ENCODE measurements at regions not wholly inside any gene's neighbourhood (a gene's known extent, or its start where the extent isn't known, plus 50 kb on each side); places are given as distances from the start of the nearest gene placed in this dataset.

DNA sequence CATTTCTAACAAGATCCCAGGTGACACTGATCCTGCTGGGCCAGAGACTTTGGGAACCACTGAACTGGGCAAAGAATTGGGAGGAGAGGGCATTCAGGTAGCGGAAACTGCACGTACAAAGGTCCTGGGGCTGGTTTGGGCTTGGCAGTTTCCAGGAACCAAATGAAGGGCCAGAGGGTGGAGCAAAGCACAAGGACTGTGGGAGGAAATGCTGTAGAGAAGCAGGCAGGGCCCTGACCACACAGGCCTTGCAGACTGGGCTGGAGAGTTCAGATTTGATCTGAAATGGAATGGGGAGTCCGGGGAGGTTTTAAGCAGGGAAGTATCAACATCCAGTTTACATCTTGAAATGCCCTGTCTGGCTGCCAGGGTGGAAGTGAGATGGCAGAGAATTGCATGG lies 195.1 kb downstream of the PHETA1 start:
- no peak for DNase-seq

DNA sequence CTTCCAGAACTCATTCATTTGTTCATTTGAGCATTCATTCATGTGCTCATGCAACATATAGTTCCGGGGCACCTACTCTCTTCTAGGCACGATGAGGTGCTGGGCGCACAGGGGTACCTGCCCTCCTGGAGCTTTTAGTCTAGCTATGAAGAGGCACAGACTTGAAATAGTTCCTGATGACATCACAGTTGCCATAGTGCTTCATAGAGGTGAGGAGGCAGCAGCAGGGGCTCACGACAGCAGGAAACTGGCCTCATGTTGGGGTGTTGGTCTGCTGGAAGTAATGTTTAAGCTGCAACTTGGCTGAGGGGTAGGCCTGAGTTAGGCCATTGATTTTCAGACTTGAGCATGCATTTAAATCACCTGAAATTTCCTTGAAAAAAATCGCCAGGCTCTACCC lies 195.5 kb downstream of the PHETA1 start:
- no peak for DNase-seq

DNA sequence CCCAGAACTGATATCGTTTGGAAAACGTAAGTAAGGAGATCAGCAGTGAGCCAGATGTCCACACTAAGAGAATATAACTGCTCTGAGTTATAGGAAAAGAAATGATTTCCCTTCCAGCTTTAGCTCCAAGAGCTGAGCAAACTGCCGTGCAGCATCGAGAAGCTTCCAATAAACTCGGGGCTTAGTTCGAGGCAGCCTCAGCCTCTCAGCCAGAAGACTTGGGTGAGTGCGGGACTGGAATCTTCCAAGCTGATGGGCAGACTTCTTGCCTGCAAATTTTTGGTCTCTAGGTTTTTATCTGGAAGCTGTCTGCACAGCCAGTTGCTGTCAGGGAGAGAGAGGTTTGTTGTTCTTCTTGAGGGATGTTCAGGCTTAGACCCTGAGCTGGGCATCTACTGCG lies 196.1 kb downstream of the PHETA1 start:
- DNase-seq: no peak

DNA sequence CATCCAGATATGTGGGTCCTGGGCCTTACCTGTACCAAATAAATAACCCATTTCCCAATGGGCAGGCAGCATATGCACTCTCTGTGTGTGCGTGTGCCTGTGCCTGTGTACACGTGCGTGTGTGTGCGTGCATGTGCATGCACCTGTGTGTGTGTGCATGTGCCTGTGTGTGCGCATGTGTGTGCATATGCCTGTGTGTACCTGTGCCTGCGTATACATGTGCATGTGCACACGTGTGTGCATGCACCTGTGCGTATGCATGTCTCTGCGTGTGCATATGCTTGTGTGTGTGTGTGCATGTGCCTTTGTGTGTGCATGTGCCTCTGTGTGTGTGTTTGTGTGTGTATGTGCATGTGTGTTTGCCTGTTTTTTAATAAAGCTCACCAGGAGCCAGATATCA lies 197.1 kb downstream of the PHETA1 start:
- DNase-seq: no peak

DNA sequence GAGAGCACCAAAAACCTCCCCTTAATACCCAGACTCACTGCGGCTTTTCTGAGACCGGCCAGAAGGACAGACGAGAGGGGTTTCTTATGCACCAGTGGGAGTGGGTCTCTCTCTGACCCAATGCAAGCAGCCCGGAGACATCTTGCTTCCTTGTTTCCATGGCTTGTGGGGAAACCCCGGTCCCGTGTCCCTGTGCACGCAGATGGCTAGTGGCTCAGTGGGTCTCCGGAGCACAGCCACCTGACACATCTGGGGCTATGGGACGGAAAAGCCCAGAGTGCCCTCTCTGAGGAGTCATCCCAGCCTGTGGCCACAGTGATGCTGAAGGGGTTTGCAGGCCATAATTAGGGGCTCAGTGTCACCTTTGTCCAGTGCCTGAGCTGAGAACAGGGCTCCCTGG lies 197.6 kb downstream of the PHETA1 start:
- no peak for DNase-seq

DNA sequence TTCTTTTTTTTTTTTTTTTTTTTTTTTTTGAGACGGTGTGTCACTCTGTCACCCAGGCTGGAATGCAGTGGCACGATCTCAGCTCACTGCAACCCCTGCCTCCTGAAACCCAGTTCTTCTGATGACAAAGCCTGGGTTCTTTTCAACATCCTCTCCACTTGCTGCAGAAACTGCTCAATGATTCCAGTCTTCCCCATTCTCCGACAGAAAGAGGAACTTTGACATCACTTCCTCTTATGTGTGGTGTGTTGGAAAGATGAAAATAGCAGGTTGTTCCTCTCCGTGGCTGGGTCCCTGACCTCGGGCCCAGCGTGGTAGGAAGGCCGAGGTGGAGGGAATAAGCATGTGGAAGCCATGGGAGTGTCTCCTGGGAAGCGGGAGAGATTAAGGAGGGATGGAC lies 198.4 kb downstream of the PHETA1 start:
- DNase-seq: no peak

DNA sequence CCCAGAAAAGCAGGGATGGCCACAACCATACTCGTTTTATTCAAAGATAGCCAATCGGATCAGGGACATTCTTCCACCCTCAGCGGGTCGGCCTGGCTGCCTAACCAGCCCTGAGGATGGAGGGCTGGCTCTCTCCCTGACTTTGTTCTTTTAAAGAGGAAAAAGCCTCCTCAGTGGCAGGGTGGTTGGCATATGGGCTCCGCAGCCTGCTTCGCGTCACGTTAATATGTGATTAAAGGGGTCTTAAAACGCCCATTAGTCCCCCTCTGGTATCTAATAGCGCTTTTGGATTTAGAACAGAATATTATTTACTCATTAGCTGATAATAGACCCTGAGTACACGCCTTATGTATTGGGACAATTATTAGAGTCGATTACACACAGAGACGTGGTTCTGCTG lies 199.4 kb downstream of the PHETA1 start:
- DNase-seq: no peak

DNA sequence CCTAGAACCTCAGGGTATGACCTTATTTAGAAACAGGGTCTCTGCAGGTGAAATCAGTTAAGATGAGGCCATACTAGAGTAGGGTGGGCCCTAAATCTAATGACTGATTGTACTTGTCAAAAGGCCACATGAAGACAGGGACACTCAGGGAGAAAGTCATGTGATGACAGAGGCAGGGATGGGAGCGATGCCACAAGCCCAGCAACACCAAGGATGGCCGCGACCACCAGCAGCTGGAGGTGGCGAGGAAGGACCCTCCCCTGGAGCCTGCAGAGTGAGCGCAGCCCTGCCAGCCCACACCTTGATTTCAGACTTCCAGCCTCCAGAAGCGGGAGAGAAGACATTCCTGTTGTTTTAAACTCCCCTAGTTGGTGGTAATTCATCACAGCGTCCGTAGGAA lies 199.9 kb downstream of the PHETA1 start:
- no peak for DNase-seq

DNA sequence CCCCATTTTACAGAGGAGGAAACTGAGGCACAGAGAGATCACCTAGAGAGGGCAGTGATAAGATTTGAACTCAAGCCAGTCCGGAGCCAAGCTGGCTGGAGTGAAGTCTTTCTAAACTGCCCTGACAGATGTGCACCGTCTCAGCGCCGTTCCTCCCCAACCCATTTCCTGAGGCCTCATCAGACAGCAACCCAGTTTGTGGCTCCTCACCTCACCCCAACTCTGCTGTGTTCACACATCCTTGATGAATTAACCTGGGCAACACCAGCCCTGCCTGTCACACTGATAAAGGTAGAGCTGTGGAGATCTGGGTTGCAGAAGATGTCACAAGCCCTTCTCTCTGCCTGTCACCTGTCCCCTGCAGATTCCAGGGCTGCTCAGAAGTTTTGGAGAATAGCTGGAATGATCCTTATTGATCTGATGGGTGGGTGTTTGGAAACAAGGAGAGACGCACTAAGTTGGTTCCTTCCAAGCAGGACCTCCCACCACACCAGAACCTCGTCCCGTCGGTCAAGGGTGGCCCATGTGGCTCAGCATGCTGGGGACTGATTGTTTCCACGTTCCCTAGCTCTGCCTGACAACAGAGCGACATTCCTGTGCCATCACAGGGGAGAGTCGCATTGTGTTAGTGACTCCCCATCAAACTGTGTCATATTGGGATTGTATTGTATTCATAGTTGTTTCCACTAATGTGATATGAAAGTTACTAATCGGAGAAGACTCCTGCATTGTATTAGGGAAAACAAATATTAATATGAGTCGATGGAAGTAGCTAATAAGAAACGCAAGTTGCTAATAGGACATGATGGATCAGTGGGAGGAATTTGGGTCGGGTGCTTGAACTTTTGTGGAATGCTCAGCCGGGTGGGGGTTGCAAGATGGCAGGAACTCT lies 200.6 kb downstream of the PHETA1 start:
- DNase-seq: no peak

DNA sequence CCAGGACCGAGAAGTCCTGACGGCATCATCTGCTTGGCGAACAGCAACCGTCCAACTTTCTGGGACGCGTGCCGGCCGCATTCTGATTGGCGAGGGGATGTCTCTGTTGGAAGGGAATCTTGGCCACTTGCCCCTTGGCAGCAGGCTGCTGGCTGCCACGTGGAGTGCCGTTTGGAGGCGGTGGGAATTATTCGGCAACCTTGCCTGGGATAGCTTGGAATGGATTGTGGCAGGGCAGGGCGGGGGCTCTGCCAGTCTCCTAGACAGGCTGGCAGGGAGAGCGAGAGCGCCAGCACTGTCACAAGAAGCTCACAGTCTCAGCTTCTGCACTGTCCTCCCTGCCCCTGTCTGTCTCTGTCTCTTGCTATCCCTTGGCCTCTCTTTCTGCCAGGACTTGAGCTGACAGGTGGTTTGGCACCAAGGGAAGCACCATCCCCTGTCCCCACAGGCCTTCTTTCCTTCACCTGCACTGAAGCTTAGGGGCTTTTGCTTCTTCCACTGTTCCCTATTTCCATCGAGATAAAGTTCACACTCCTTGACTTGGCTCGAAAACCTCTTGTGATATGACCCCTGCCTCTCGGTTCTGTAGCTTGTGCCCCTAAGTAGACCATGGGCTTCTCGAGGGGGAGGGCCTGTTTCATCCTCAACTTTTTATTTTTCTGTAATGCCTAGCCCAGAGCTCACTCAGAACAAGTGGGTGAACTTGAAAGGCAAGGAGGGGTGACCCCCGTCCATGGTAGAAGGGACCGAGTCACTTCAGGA lies 201.9 kb downstream of the PHETA1 start:
- DNase-seq: no peak

DNA sequence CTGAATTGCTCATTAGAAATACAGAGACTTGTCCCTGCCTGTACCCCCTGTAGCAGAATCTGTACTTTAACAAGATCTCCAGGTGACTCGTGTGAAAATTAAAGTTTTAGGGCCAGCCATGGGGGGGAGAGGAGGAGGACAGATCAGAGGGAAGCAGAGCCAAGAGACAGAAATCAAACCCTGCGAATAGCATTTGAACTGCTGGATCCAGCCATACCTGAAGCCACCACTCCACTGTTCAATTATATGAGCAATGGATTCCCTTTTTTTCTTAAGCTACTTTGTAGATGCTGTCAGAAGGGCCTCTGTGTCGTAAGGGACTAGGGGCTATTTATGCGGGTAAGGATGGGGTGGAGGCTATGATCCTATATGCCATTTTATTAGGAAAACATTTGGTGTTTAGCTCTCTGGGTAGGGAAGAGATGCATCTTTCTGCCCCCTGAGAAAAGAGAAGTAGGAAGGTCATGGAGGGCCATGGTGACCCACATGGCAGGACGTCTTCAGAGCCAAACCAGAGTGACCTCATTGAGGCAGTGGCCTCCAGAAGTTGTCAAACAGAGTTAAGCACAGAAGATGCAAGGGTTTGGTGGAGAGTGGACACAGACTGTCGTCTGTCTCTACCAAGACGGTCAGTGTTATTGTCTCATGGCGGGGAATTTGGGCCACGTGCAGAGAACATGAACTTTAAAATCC lies 203.9 kb downstream of the PHETA1 start:
- DNase-seq: no peak

DNA sequence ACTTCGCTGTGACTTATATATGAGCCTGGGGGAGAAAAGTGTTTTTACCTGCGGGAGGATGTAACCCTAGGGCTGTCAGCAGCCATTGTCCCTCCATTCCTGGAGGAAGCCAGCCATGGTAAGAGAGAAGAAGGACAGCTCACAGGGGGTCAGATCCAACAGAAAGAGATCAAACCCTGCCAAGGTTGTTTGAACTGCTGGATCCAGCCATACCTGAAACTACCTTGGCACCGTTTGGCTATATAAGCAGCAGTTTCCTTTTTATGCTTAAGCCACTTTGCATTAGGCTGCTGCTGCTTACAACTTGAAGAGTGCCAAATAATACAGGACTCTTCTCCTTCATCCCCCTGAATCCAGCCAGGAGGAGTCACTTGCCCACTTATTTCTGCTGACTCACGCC lies 205.5 kb downstream of the PHETA1 start:
- no peak for DNase-seq

DNA sequence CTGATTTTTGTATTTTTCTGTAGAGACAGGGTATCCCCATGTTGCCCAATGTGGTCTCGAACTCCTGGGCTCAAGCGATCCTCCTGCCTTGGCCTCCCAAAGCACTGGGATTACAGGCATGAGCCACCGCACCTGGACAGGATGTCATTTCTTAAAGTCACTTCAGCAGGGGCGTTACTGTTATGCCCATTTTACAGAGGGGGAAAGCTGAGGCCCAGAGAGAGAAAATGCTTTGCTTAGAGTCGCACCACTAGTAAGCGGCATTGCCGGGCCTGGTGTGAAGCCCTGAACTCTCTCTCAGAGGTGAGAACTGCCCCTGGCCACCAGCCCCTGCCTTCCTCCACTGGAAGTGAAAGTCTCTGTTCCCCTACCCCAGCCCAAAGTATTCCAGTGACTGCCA lies 207.0 kb downstream of the PHETA1 start:
- DNase-seq: no peak

DNA sequence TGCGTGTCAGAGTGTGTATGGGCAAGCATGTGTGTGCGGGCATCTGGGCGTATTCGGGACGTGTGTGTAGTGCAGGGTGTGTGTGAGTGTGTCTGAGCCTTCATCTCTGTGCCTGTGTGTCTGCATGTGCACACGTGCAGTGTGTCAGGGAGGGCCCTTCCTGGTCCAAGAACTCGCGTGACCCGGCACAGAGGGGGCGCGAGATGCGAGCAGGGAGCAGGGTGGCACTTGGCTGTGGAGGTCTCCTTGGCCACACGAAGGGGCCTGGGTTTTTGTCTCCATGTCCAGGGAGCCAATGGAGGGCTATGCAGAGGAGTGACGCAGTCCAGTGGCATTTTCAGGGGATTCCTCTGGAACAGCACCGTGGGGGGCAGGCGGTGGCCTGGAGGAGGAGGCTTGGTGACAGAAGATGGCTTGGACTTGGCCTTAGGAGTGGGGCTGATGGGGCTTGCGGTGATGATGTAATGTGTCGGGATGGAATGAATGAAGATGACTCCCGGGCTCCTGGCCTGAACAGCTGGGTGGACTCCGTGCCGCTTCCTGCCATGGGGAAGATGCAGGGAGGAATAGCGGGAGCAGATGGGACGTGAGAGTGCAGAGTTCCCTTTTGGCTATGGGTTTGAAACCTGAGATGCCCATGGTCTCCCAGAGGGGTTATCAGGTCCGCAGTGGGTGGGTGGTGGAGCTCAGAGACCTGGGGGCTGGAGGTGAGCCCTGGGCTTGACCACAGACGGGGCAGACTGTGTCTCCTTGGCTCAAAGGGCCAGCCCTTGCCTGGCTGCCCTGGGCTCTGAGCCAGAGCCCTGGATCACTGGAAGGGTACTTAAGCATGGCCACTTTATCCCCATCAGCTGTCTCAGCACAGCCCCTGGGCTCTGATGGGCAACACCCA lies 208.3 kb downstream of the PHETA1 start:
- DNase-seq: no peak

DNA sequence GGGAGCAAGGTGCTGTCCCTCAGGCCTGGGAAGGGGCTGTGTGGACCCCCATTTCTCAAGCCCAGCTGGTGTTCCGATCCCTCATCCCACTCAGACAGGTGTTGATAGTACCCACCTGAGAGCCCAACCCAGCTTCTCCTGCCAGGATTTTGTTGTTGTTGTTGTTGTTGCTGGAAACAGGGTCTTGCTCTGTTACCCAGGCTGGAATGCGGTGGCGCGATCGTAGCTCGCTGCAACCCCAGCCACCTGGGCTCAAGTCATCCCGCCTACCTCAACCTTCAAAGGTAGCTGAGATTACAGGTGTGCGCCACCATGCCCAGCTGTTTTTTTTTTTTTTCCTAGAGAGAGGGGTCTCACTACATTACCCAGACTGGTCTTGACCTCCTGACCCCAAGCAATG lies 209.9 kb downstream of the PHETA1 start:
- no peak for DNase-seq

DNA sequence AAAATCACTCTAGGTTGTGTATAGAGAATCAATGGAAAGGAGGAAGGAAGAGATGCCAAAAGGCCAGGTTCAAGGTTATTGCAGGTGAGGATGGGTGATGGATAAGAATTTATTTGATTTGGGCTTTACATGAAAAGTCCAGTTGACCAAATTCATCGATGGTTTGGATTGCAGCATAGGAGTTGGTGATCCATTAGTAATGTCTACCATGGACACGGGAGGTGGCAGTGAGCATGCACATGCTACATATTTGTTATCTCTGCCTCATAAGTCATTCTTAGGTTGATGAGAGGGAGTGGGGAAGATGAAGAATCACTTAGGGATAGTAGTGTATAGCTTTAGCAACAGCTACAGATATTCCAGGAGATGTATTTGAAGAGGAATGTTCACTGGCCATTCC lies 211.4 kb downstream of the PHETA1 start:
- no peak for DNase-seq

DNA sequence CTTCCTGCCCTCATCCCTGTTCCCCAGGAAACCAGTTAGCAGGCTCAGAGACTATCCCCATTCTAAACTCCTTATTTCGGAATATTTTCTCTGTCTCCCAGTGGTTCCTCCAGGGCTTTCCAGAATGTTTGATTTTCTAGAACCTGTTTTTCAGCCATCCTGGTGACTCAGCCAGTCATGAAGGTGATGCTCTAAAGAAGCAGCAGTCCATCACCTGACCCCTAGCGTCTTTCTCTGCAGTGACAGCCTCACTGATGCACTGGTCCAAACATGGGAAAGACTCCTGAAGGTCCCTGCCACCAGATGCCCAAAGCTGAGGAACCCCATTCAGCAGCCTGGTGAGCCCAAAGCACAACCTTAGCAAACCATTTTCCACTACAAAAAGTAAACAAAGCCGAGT lies 212.6 kb downstream of the PHETA1 start:
- DNase-seq: no peak

DNA sequence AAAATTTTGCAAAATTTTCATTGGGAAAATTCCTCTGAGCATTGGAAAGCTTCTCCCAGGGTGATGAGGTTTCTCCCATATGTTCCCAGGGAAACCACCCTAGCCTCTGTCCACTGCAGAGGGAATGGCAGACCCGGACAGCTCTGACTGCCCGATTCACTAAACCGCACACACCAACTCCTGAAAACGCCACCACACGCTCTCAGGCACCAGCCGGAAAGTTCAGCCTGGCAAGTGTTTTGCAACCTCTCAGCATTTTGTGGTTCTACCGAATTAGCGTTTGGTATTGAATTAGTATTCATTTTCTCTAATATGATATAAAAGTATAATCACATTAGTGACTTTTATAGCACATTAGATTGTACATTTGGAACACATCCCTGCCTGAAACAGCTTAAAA lies 213.4 kb downstream of the PHETA1 start:
- DNase-seq: no peak

DNA sequence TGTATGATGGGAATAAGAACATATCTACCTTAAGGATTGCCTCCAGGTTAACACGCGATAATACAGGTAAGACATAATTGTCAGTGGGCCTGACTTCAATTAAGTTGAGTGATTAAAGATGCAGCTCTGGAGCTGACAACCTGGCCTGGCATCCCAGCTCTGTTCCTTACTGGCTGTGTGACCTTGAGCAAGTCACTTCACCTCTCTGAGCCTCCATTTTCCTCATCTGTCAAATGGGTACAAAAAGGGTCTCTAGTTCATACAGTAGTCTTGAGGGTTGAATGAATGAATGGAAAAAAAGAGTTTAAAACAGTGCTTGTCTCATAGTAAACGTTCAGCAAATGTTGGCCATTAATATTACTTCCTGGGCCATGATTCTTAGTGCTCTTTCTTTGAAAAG lies 213.9 kb downstream of the PHETA1 start:
- no peak for DNase-seq

DNA sequence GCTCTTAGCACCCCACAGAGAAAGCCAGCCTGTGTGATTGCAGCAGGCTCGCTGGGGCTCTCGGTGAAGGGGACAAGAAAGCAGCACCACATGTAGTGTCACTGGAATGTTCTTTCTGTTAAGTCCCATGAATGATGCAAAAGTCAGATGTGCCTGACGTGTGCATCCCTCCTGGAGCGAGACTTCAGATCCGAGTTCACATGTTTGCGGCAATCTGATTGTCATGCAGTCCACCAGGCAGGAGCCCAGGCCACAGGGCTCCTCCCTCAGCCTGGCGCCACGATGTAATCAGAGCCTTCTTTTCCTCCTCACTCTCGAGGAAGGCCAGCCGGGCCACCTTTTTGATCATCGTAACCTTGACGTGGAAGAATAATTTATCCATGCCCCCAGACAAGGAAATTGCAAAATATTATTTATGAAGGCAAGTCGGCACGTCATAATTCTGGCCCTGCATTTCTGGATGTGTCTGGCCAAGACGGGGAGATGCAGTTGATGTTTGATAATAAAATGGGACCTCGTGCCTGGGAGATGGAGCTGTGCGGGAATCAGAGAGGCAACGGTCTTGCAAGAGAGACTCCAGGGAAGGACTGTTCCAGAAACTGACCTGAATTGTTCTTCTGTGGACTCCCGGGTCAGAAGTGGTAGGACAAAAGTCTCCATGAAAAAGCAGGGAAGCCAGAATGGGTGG lies 214.6 kb downstream of the PHETA1 start:
- no peak for DNase-seq

DNA sequence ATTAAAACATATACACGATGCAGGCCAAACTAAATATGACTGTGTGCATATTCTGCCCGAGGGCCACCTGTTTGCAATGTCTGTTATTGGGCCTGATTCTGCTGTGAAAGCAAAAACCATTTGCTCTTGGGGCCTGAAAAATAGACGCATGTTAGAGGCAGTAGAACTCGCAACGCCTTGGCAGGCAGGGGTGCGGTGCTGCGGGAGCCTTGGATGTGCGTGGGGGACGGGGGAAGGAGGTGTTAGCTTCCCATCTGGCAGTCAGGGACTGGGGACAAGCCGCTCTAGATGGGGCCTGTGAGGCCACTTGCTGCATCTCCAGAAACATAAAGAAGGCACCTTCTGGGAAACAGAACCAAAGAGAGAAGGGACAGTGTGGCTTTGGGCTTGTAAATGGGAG lies 216.3 kb downstream of the PHETA1 start:
- DNase-seq: no peak
